ENCODE measurements at regions not wholly inside any gene's neighbourhood (a gene's known extent, or its start where the extent isn't known, plus 50 kb on each side); places are given as distances from the start of the nearest gene placed in this dataset.
"Not testable (repeated sequence)": the region's sequence is repeated elsewhere in the genome, so short reads cannot be mapped to it uniquely, and the experiment has no call there.

- H3K36me3 ChIP-seq (ENCODE audit: low read depth), result no peaks in the 10 kb centered on the region
- H3K27ac ChIP-seq (ENCODE audit: poor library complexity, severe bottlenecking), result no peak overlapping the region
- no peaks in the 10 kb centered on the region for H3K27me3 ChIP-seq (ENCODE audit: insufficient read depth, poor library complexity, severe bottlenecking)
- ATAC-seq (ENCODE audit: low read depth), result no peak
- TF ChIP-seq CTCF (IDR thresholded peaks at IDR 0.05; ENCODE audit: poor library complexity, severe bottlenecking), result no peak
- no peaks in the 10 kb centered on the region for H3K9me3 ChIP-seq (ENCODE audit: severe bottlenecking)
- no peak for DNase-seq (ENCODE audit: low spot score)
- no peaks in the 10 kb centered on the region for H3K4me1 ChIP-seq (ENCODE audit: insufficient read depth, poor library complexity, severe bottlenecking)
- no peak overlapping the region for H3K4me3 ChIP-seq (ENCODE audit: severe bottlenecking)
These were observed 694.6 kb upstream of the ACVR2A start for GRCh38 chr2:147150241-147150635.

GRCh38 chr2:147149575-147150240, 695.1 kb upstream of the ACVR2A start:
- no peak overlapping the region for H3K4me3 ChIP-seq (ENCODE audit: severe bottlenecking)
- H3K27ac ChIP-seq (ENCODE audit: poor library complexity, severe bottlenecking), result no peak overlapping the region
- H3K27me3 ChIP-seq (ENCODE audit: insufficient read depth, poor library complexity, severe bottlenecking), result no peaks in the 10 kb centered on the region
- peak; percentile 36; the same call in 1 of the 3 replicates for ATAC-seq (ENCODE audit: low read depth)
- TF ChIP-seq CTCF (IDR thresholded peaks at IDR 0.05; ENCODE audit: poor library complexity, severe bottlenecking), result no peak
- H3K4me1 ChIP-seq (ENCODE audit: insufficient read depth, poor library complexity, severe bottlenecking), result no peaks in the 10 kb centered on the region
- no peaks in the 10 kb centered on the region for H3K9me3 ChIP-seq (ENCODE audit: severe bottlenecking)
- DNase-seq (ENCODE audit: low spot score), result peak; percentile 22
- H3K36me3 ChIP-seq (ENCODE audit: low read depth), result no peaks in the 10 kb centered on the region

- TF ChIP-seq CTCF (IDR thresholded peaks at IDR 0.05; ENCODE audit: poor library complexity, severe bottlenecking), result no peak
These were observed 697.0 kb upstream of the ACVR2A start for GRCh38 chr2:147147802-147148201.

GRCh38 chr2:147141930-147142329, 702.9 kb upstream of the ACVR2A start:
- Histone ChIP-seq H3K27me3 (ENCODE audit: insufficient read depth, poor library complexity, severe bottlenecking) (no peaks in the 10 kb centered on the region), H3K4me1 (ENCODE audit: insufficient read depth, poor library complexity, severe bottlenecking) (no peaks in the 10 kb centered on the region), H3K36me3 (ENCODE audit: low read depth) (no peaks in the 10 kb centered on the region), H3K9me3 (ENCODE audit: severe bottlenecking) (no peaks in the 10 kb centered on the region), H3K27ac (ENCODE audit: poor library complexity, severe bottlenecking) (no peak overlapping the region), H3K4me3 (ENCODE audit: severe bottlenecking) (no peak overlapping the region)
- DNase-seq (ENCODE audit: low spot score), result no peak
- ATAC-seq (ENCODE audit: low read depth), result no peak
- no peak for TF ChIP-seq CTCF (IDR thresholded peaks at IDR 0.05; ENCODE audit: poor library complexity, severe bottlenecking)

More at GRCh38 chr2:147147802-147148201, 697.0 kb upstream of the ACVR2A start:
- no peak for DNase-seq (ENCODE audit: low spot score)
- H3K4me3 ChIP-seq (ENCODE audit: severe bottlenecking), result no peak overlapping the region
- no peak for ATAC-seq (ENCODE audit: low read depth)
- no peaks in the 10 kb centered on the region for H3K9me3 ChIP-seq (ENCODE audit: severe bottlenecking)
- H3K27ac ChIP-seq (ENCODE audit: poor library complexity, severe bottlenecking), result no peak overlapping the region
- no peaks in the 10 kb centered on the region for H3K4me1 ChIP-seq (ENCODE audit: insufficient read depth, poor library complexity, severe bottlenecking)
- H3K36me3 ChIP-seq (ENCODE audit: low read depth), result no peaks in the 10 kb centered on the region
- H3K27me3 ChIP-seq (ENCODE audit: insufficient read depth, poor library complexity, severe bottlenecking), result no peaks in the 10 kb centered on the region

GRCh38 chr2:147139732-147140131, 705.1 kb upstream of the ACVR2A start:
- H3K27me3 ChIP-seq (ENCODE audit: insufficient read depth, poor library complexity, severe bottlenecking); DNase-seq (ENCODE audit: low spot score); H3K9me3 ChIP-seq (ENCODE audit: severe bottlenecking); ATAC-seq (ENCODE audit: low read depth); H3K4me3 ChIP-seq (ENCODE audit: severe bottlenecking); H3K36me3 ChIP-seq (ENCODE audit: low read depth); H3K27ac ChIP-seq (ENCODE audit: poor library complexity, severe bottlenecking); H3K4me1 ChIP-seq (ENCODE audit: insufficient read depth, poor library complexity, severe bottlenecking): not testable (repeated sequence)

Measured in RWPE2 (cell line).